ENCODE measurements at regions not wholly inside any gene's neighbourhood (a gene's known extent, or its start where the extent isn't known, plus 50 kb on each side); places are given as distances from the start of the nearest gene placed in this dataset.
"Not testable (repeated sequence)": the region's sequence is repeated elsewhere in the genome, so short reads cannot be mapped to it uniquely, and the experiment has no call there.

- peaks cover 3% of the 10 kb centered on the region for H3K36me3 Mint-ChIP-seq (ENCODE audit: unreplicated experiment)
- DNase-seq (ENCODE audit: extremely low spot score, unreplicated experiment): no peak
These were observed 148.1 kb downstream of the LMNTD1 start for GRCh38 chr12:25404955-25405354.

GRCh38 chr12:25401547-25402345, 151.0 kb upstream of the KRAS start:
- Mint-ChIP-seq H3K9me3 (ENCODE audit: unreplicated experiment) (peaks cover 8% of the 10 kb centered on the region), H3K27me3 (ENCODE audit: unreplicated experiment) (no peaks in the 10 kb centered on the region), H3K4me1 (ENCODE audit: unreplicated experiment) (peaks cover 3% of the 10 kb centered on the region), H3K36me3 (ENCODE audit: unreplicated experiment) (peaks cover 3% of the 10 kb centered on the region), H3K27ac (ENCODE audit: unreplicated experiment) (no peak overlapping the region), H3K4me3 (ENCODE audit: unreplicated experiment) (no peak overlapping the region)
- TF ChIP-seq, protein P1, sequence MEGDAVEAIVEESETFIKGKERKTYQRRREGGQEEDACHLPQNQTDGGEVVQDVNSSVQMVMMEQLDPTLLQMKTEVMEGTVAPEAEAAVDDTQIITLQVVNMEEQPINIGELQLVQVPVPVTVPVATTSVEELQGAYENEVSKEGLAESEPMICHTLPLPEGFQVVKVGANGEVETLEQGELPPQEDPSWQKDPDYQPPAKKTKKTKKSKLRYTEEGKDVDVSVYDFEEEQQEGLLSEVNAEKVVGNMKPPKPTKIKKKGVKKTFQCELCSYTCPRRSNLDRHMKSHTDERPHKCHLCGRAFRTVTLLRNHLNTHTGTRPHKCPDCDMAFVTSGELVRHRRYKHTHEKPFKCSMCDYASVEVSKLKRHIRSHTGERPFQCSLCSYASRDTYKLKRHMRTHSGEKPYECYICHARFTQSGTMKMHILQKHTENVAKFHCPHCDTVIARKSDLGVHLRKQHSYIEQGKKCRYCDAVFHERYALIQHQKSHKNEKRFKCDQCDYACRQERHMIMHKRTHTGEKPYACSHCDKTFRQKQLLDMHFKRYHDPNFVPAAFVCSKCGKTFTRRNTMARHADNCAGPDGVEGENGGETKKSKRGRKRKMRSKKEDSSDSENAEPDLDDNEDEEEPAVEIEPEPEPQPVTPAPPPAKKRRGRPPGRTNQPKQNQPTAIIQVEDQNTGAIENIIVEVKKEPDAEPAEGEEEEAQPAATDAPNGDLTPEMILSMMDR (IDR thresholded peaks at IDR 0.05): no peak
- no peak for DNase-seq (ENCODE audit: extremely low spot score, unreplicated experiment)

More at GRCh38 chr12:25404955-25405354, 148.1 kb downstream of the LMNTD1 start:
- H3K27ac Mint-ChIP-seq (ENCODE audit: unreplicated experiment): no peak overlapping the region
- no peaks in the 10 kb centered on the region for H3K27me3 Mint-ChIP-seq (ENCODE audit: unreplicated experiment)
- H3K4me1 Mint-ChIP-seq (ENCODE audit: unreplicated experiment): peaks cover 13% of the 10 kb centered on the region
- TF ChIP-seq, protein P1 (IDR thresholded peaks at IDR 0.05): no peak
- H3K9me3 Mint-ChIP-seq (ENCODE audit: unreplicated experiment): peaks cover 8% of the 10 kb centered on the region
- no peak overlapping the region for H3K4me3 Mint-ChIP-seq (ENCODE audit: unreplicated experiment)

DNA sequence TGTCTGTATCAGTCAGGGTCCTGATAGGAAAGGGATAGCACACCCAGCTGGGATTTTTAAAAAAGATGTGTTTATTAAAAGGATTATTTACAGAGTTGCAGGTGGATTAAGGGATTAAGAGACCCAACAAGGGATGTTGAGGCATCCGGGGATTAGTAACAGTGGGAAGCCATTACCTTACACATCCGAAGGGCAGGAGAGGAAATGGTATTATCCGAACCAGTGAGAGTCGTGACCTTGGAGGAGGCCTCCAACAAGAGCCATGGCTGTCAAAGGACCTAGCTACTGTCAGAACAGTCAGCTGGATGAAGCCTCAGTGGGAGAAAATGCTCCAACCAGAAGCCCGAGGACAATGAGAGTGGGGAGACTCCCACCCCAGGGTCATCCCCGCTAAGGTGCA, 146.3 kb upstream of the KRAS start:
- Mint-ChIP-seq H3K36me3 (ENCODE audit: unreplicated experiment) (peaks cover 3% of the 10 kb centered on the region), H3K27me3 (ENCODE audit: unreplicated experiment) (no peaks in the 10 kb centered on the region), H3K4me1 (ENCODE audit: unreplicated experiment) (no peaks in the 10 kb centered on the region), H3K27ac (ENCODE audit: unreplicated experiment) (no peak overlapping the region), H3K4me3 (ENCODE audit: unreplicated experiment) (no peak overlapping the region), H3K9me3 (ENCODE audit: unreplicated experiment) (peaks cover 8% of the 10 kb centered on the region)
- TF ChIP-seq, protein P1 (IDR thresholded peaks at IDR 0.05): no peak
- DNase-seq (ENCODE audit: extremely low spot score, unreplicated experiment): no peak

- Mint-ChIP-seq H3K4me1 (ENCODE audit: unreplicated experiment) (no peaks in the 10 kb centered on the region), H3K27ac (ENCODE audit: unreplicated experiment) (no peak overlapping the region), H3K27me3 (ENCODE audit: unreplicated experiment) (no peaks in the 10 kb centered on the region), H3K36me3 (ENCODE audit: unreplicated experiment) (no peaks in the 10 kb centered on the region), H3K4me3 (ENCODE audit: unreplicated experiment) (no peak overlapping the region), H3K9me3 (ENCODE audit: unreplicated experiment) (no peaks in the 10 kb centered on the region)
- DNase-seq (ENCODE audit: extremely low spot score, unreplicated experiment): no peak
- TF ChIP-seq, protein P1 (IDR thresholded peaks at IDR 0.05): no peak
These were observed 144.5 kb upstream of the KRAS start for GRCh38 chr12:25395227-25395626.

DNA sequence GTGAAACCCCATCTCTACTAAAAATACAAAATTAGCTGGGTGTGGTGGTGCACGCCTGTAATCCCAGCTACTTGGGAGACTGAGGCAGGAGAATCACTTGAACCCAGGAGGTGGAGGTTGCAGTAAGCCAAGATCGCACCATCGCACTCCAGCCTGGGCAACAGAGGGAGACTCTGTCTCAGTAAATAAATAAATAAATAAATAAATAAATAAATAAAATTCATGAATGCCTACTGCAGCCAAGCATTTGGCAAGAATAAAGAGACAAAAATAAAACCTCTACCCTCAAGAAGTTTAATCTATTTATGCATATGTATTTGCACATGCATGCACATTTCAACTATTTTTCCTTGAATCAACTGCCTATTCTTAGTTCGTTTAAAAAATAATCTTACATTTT, 144.0 kb upstream of the KRAS start:
- H3K36me3 Mint-ChIP-seq (ENCODE audit: unreplicated experiment); H3K9me3 Mint-ChIP-seq (ENCODE audit: unreplicated experiment); H3K27ac Mint-ChIP-seq (ENCODE audit: unreplicated experiment); H3K4me3 Mint-ChIP-seq (ENCODE audit: unreplicated experiment); H3K4me1 Mint-ChIP-seq (ENCODE audit: unreplicated experiment); DNase-seq (ENCODE audit: extremely low spot score, unreplicated experiment); H3K27me3 Mint-ChIP-seq (ENCODE audit: unreplicated experiment): not testable (repeated sequence)
